WI38 (cell line): ENCODE measurements at regions not wholly inside any gene's neighbourhood (a gene's known extent, or its start where the extent isn't known, plus 50 kb on each side); places are given as distances from the start of the nearest gene placed in this dataset.

Source experiments
- H3K4me3 ChIP-seq: 2 replicates; pipeline ENCODE4 v1.5.1; 2011; ENCODE audit warnings: low read depth, mild to moderate bottlenecking, control low read depth, low read length
- CTCF ChIP-seq: IDR thresholded peaks from 2 replicates; pipeline ENCODE4 v1.5.1; 2012; ENCODE audit warnings: low read depth, mild to moderate bottlenecking, control low read depth, low read length

DNA sequence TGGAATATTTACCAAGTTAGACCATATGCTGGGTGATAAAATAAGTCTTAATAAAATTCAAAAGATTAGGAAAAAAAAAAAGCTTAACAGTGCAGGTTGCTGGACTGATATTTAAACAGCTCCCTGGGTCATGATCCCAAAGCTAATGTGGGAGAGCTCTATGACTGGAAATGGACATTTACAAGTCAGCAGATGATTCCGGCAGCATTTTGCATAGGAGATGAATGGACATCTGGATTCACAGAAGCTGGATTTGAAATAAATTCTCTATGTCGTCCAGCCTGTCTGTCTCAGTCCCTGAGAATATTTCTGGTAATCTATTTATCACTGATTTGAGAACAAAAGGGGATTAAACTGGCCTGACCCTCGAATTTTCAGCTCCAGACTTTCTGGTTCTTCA is 52.3 kb upstream of the KLHL25 start:
- no peak for TF ChIP-seq CTCF
- no peak overlapping the region for H3K4me3 ChIP-seq

- TF ChIP-seq CTCF, result no peak
- no peak overlapping the region for H3K4me3 ChIP-seq
Measured at GRCh38 chr15:85849946-85850345, 55.2 kb upstream of the KLHL25 start.

GRCh38 chr15:85852969-85853368 is 58.2 kb upstream of the KLHL25 start:
- no peak overlapping the region for H3K4me3 ChIP-seq
- no peak for TF ChIP-seq CTCF

DNA sequence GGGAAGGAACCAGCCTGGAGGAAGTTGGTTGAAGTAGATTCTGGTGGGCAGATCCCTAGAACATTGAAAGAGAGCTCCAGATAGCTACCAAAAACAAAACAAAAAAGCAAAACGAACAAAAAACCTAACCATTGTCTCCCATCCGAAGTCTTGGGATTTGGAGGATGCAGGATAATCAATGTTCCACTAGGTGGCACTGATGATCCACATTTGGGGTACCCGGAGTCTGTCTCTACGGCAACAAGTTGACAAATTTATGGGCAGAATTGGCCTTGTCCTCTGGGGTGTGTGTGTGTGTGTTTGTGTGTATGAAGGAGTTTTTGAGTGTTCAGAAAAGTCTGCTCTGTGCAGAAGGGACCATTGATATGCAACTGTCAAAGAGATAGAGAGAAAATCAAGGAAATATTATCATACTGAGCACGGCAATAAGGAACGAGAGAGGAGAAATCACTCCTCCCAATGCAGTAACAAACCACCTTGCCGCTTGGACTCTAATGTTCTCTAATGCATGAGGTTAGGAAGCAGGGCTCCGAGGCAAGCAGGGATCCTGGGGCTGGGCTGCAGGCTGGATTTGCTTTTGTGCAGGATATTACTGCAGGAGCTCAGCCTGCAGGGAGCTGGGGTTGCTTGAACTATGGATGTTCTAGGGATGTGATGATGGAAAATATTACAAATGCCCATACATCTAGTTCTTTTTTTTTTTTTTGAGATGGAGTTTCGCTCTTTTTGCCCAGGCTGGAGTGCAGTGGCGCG is 59.8 kb upstream of the KLHL25 start:
- TF ChIP-seq CTCF, result peak; percentile 74

GRCh38 chr15:85858586-85859375 is 64.1 kb upstream of the KLHL25 start:
- no peak overlapping the region for H3K4me3 ChIP-seq
- TF ChIP-seq CTCF, result peak; percentile 75

More for the DNA sequence above, 59.8 kb upstream of the KLHL25 start:
- no peak overlapping the region for H3K4me3 ChIP-seq

GRCh38 chr15:85859671-85860070 is 64.9 kb upstream of the KLHL25 start:
- H3K4me3 ChIP-seq, result no peak overlapping the region
- TF ChIP-seq CTCF, result no peak
